ENCODE measurements at regions not wholly inside any gene's neighbourhood (a gene's known extent, or its start where the extent isn't known, plus 50 kb on each side); places are given as distances from the start of the nearest gene placed in this dataset.
"Not testable (repeated sequence)": the region's sequence is repeated elsewhere in the genome, so short reads cannot be mapped to it uniquely, and the experiment has no call there.

DNA sequence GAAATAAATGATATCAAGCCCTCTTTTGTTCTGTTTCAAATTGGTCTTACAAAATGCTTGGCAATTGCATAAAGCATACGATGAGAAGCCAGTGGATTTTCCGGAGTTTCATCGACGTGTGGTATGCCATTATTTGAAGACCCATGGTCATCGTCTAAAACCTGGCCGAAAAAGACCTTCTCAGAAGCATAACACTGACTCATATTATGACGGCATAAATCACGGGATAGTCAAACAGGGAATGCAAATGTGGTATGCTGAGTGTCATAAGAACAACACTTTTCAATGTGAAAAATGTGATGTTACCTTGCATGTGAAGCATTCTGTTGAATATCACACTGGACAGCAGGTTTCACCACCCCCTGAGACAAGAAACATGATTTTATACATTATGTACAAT, 695.2 kb downstream of the GRXCR1 start:
- Histone ChIP-seq H3K4me3 (no peak overlapping the region), H3K4me2 (no peak overlapping the region)
- no peak for TF ChIP-seq Cebpa-rat (IDR thresholded peaks at IDR 0.05)

DNA sequence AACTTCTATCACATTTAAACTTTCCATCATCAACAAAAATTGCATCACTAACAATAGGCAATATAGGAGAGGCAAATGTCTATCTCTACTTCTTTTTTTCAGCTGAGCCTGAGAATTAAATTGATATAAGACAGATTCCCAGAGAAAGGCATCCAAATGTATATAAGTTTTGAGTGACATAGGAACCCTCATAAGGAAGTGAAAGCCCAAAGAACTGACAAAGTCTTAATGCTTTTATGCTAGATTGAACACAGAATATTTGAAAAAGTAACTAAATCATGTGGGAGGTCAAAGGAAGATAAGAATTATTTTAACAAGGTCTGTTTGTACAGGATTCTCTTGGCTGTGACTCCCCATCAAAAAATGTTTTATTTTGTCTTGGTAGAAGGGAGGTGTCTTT, 714.9 kb downstream of the GRXCR1 start:
- Histone ChIP-seq H3K36me3 (no peaks in the 10 kb centered on the region), H3K27ac (peak overlapping the region in 10 of 11 experiments; percentile 13 to 73 (median 60); a peak in 19 of 22 replicates), H4K20me1 (no peaks in the 10 kb centered on the region), H3K4me1 (peaks cover 12 to 22% (median 18%) of the 10 kb centered on the region in 10 experiments), H3K9ac (peak overlapping the region in 2 of 11 experiments; percentile 27 to 40; a peak in 3 of 22 replicates), H3K4me2 (peak overlapping the region; percentile 29 to 64 (median 48); a peak in 20 of 22 replicates), H3K27me3 (no peaks in the 10 kb centered on the region), H3K4me3 (no peak overlapping the region), H3K9me3 (replicated peaks in 1 of 11) (no peaks in the 10 kb centered on the region)
- TF ChIP-seq Cebpa-rat (IDR thresholded peaks at IDR 0.05), result no peak

More for the DNA sequence above, 695.2 kb downstream of the GRXCR1 start:
- H4K20me1 ChIP-seq, result no peaks in the 10 kb centered on the region
- no peaks in the 10 kb centered on the region for H3K9me3 ChIP-seq (replicated peaks in 1 of 11)
- H3K4me1 ChIP-seq, result no peaks in the 10 kb centered on the region
- no peak overlapping the region for H3K27ac ChIP-seq
- no peaks in the 10 kb centered on the region for H3K27me3 ChIP-seq
- H3K36me3 ChIP-seq, result no peaks in the 10 kb centered on the region
- H3K9ac ChIP-seq, result no peak overlapping the region

DNA sequence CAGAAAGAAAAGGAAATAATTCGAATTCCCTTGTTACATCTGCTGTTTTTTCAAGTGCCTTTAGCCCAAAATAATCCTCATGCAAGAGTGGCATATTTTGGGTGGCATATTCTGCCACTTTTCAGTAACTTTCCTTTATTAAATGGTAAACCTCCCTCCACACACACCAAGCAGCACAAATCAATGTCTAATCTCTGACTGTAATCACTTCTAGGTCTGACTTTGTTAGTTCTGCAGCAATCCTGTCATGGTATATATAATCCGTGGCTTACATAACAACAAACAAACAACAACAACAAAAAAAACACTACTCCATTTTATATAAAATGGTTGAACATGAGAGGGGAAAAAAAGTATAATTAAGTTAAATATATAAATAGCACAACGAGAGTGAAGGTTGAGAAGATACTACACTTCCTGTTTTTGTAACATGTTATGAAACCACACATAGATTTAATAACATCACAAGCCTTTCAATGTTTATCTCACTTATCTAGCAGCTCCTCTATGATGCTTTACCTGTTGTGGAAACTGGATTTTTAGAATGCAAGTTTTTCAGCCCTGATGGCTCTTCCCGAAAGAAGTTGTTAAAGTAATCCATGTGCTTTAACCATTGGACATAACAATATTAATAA, 715.4 kb downstream of the GRXCR1 start:
- Histone ChIP-seq H3K27me3 (no peaks in the 10 kb centered on the region), H3K9me3 (replicated peaks in 1 of 11) (no peaks in the 10 kb centered on the region), H3K4me2 (peak overlapping the region; percentile 29 to 64 (median 48); a peak in 20 of 22 replicates), H3K27ac (peak overlapping the region in 10 of 11 experiments; percentile 13 to 73 (median 60); a peak in 19 of 22 replicates), H3K4me3 (no peak overlapping the region), H4K20me1 (no peaks in the 10 kb centered on the region), H3K9ac (peak overlapping the region in 2 of 11 experiments; percentile 27 to 40; a peak in 3 of 22 replicates), H3K36me3 (no peaks in the 10 kb centered on the region), H3K4me1 (peaks cover 12 to 22% (median 18%) of the 10 kb centered on the region in 10 experiments)
- TF ChIP-seq Cebpa-rat (IDR thresholded peaks at IDR 0.05), result no peak

DNA sequence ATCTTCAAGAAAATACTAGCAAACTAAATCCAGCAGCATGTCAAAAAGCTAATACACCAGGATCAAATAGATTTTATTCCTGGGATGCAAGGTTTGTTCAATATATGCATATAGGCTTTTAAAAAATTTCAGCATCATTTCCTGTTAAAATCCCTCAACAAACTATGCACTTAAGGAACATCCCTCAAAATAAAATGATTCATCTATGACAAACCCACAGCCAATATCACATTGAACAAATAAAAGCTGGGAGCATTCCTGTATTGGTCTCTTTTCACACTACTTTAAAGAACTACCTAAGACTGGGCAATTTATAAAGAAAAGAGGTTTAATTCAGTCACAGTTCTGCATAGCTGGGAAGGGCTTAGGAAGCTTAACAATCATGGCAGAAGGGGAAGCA, 726.7 kb downstream of the GRXCR1 start:
- Histone ChIP-seq H3K4me2 (no peak overlapping the region), H4K20me1 (no peaks in the 10 kb centered on the region), H3K27me3 (no peaks in the 10 kb centered on the region), H3K4me1 (no peaks in the 10 kb centered on the region), H3K9ac (no peak overlapping the region), H3K27ac (no peak overlapping the region), H3K4me3 (no peak overlapping the region), H3K36me3 (no peaks in the 10 kb centered on the region), H3K9me3 (replicated peaks in 1 of 11) (peaks cover 0 to 5% (median 0%) of the 10 kb centered on the region in 11 experiments; a peak in 1 of 22 replicates)
- TF ChIP-seq Cebpa-rat (IDR thresholded peaks at IDR 0.05), result no peak

DNA sequence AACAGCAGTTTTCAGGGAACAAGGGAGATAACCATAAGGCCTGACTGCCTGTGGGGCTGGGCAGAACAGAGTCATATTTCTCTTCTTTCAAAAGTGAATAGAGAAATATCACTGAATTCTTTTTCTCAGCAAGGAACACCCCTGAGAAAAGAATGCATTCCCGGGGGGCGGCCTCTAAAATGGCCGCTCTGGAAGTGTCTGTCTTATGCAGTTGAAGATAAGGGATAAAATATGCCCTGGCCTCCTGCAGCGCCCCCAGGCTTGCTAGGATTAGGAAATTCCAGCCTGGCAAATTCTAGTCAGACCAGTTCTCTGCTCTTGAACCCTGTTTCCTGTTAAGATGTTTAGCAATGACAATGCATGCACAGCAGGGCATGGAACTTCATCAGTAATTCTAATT, 745.4 kb downstream of the GRXCR1 start:
- not testable (repeated sequence) for H3K4me2 ChIP-seq, H3K4me1 ChIP-seq, H3K36me3 ChIP-seq, H3K27ac ChIP-seq, H4K20me1 ChIP-seq, H3K4me3 ChIP-seq, H3K27me3 ChIP-seq, H3K9ac ChIP-seq
- peaks cover 13 to 23% (median 20%) of the 10 kb centered on the region in 11 experiments for H3K9me3 ChIP-seq (replicated peaks in 1 of 11)

DNA sequence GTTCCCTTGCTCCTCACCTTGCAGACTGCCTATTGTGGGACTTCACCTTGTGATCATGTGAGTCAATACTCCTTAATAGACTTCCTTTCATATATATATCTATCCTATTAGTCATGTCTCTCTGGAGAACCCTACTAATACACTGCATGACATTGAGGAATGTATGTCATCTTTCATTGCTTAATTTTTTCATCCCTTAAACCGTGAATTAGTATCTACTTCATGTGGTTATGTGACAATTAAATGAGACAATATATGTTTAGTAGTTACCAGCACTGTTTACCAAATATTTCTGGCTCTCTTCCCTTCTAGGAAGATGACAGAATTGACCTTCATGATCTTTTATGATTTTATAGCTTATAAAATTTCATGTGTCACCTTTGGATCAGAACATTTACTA, 759.5 kb downstream of the GRXCR1 start:
- Histone ChIP-seq H3K27me3 (no peaks in the 10 kb centered on the region), H3K9ac (no peak overlapping the region), H3K4me1 (no peaks in the 10 kb centered on the region), H4K20me1 (no peaks in the 10 kb centered on the region), H3K27ac (no peak overlapping the region), H3K4me3 (no peak overlapping the region), H3K36me3 (no peaks in the 10 kb centered on the region), H3K9me3 (replicated peaks in 1 of 11) (no peaks in the 10 kb centered on the region; a peak in 1 of 22 replicates), H3K4me2 (no peak overlapping the region)
- TF ChIP-seq Cebpa-rat (IDR thresholded peaks at IDR 0.05), result no peak

DNA sequence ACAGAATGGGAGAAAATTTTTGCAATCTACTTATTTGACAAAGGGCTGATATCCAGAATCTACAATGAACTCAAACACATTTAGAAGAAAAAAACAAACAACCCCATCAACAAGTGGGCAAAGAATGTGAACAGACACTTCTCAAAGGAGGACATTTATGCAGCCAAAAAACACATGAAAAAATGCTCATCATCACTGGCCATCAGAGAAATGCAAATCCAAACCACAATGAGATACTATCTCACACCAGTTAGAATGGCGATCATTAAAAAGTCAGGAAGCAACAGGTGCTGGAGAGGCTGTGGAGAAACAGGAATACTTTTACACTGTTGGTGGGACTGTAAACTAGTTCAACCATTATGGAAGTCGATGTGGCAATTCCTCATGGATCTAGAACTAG, 767.0 kb downstream of the GRXCR1 start:
- H3K4me3 ChIP-seq; H3K9me3 ChIP-seq (replicated peaks in 1 of 11); H3K27ac ChIP-seq; H3K9ac ChIP-seq; H4K20me1 ChIP-seq; H3K27me3 ChIP-seq; H3K4me2 ChIP-seq; H3K4me1 ChIP-seq; H3K36me3 ChIP-seq: not testable (repeated sequence)

GRCh38 chr4:43672265-43672885, 776.2 kb downstream of the KCTD8 start:
- not testable (repeated sequence) for H3K4me1 ChIP-seq, H3K4me2 ChIP-seq, H4K20me1 ChIP-seq, H3K36me3 ChIP-seq, H3K9ac ChIP-seq, H3K27me3 ChIP-seq, H3K27ac ChIP-seq, H3K4me3 ChIP-seq
- H3K9me3 ChIP-seq (replicated peaks in 1 of 11), result peaks cover 0 to 16% (median 0%) of the 10 kb centered on the region in 11 experiments; a peak in 6 of 22 replicates

GRCh38 chr4:43680421-43680820, 768.2 kb downstream of the KCTD8 start:
- Histone ChIP-seq H3K4me2 (no peak overlapping the region), H4K20me1 (no peaks in the 10 kb centered on the region), H3K27ac (no peak overlapping the region), H3K27me3 (no peaks in the 10 kb centered on the region), H3K9ac (no peak overlapping the region), H3K9me3 (replicated peaks in 1 of 11) (peaks cover 0 to 7% (median 3%) of the 10 kb centered on the region in 11 experiments; a peak in 2 of 22 replicates), H3K4me1 (peaks cover 0 to 6% (median 0%) of the 10 kb centered on the region in 10 experiments; a peak in 3 of 20 replicates), H3K4me3 (no peak overlapping the region), H3K36me3 (no peaks in the 10 kb centered on the region)
- TF ChIP-seq Cebpa-rat (IDR thresholded peaks at IDR 0.05), result no peak

GRCh38 chr4:43682551-43682950, 766.1 kb downstream of the KCTD8 start:
- H3K36me3 ChIP-seq, result no peaks in the 10 kb centered on the region
- no peaks in the 10 kb centered on the region for H3K27me3 ChIP-seq
- no peak for TF ChIP-seq Cebpa-rat (IDR thresholded peaks at IDR 0.05)
- peaks cover 0 to 7% (median 3%) of the 10 kb centered on the region in 11 experiments; a peak in 2 of 22 replicates for H3K9me3 ChIP-seq (replicated peaks in 1 of 11)
- no peak overlapping the region for H3K4me2 ChIP-seq
- no peaks in the 10 kb centered on the region for H4K20me1 ChIP-seq
- H3K27ac ChIP-seq, result no peak overlapping the region
- no peak overlapping the region for H3K9ac ChIP-seq
- H3K4me1 ChIP-seq, result peaks cover 0 to 6% (median 0%) of the 10 kb centered on the region in 10 experiments; a peak in 3 of 20 replicates
- H3K4me3 ChIP-seq, result no peak overlapping the region

All from BLaER1 treated with 17β-estradiol and CSF1 and Interleukin-3, amounts not matched to agents 10 nM and 100 nM (cell line).